ENCODE measurements at regions not wholly inside any gene's neighbourhood (a gene's known extent, or its start where the extent isn't known, plus 50 kb on each side); places are given as distances from the start of the nearest gene placed in this dataset.

GRCh38 chr20:60407011-60407771 is 449.0 kb downstream of the CDH26 start:
- ATAC-seq (ENCODE audit: low FRiP score) (no peak), DNase-seq (ENCODE audit: low spot score) (no peak)
- no peak for TF ChIP-seq CTCF (IDR thresholded peaks at IDR 0.05)

- no peak for DNase-seq (ENCODE audit: low spot score)
- TF ChIP-seq CTCF (IDR thresholded peaks at IDR 0.05) = no peak
- ATAC-seq (ENCODE audit: low FRiP score) = no peak
Observed at GRCh38 chr20:60407938-60408337, 449.7 kb downstream of the CDH26 start.

- no peak for TF ChIP-seq CTCF (IDR thresholded peaks at IDR 0.05)
- DNase-seq (ENCODE audit: low spot score) (no peak), ATAC-seq (ENCODE audit: low FRiP score) (no peak)
Observed at GRCh38 chr20:60408435-60408834, 450.2 kb downstream of the CDH26 start.

- DNase-seq (ENCODE audit: low spot score) (no peak), ATAC-seq (ENCODE audit: low FRiP score) (no peak)
- TF ChIP-seq CTCF (IDR thresholded peaks at IDR 0.05) = no peak
Observed at GRCh38 chr20:60410618-60411264, 452.5 kb downstream of the CDH26 start.

- DNase-seq (ENCODE audit: low spot score) = no peak
- ATAC-seq (ENCODE audit: low FRiP score) = no peak
- TF ChIP-seq CTCF (IDR thresholded peaks at IDR 0.05) = no peak
Observed at GRCh38 chr20:60411813-60412212, 453.6 kb downstream of the CDH26 start.

GRCh38 chr20:60420676-60421229 is 462.5 kb downstream of the CDH26 start:
- ATAC-seq (ENCODE audit: low FRiP score) = no peak
- no peak for TF ChIP-seq CTCF (IDR thresholded peaks at IDR 0.05)
- DNase-seq (ENCODE audit: low spot score) = no peak
